ENCODE measurements at regions not wholly inside any gene's neighbourhood (a gene's known extent, or its start where the extent isn't known, plus 50 kb on each side); places are given as distances from the start of the nearest gene placed in this dataset.

DNA sequence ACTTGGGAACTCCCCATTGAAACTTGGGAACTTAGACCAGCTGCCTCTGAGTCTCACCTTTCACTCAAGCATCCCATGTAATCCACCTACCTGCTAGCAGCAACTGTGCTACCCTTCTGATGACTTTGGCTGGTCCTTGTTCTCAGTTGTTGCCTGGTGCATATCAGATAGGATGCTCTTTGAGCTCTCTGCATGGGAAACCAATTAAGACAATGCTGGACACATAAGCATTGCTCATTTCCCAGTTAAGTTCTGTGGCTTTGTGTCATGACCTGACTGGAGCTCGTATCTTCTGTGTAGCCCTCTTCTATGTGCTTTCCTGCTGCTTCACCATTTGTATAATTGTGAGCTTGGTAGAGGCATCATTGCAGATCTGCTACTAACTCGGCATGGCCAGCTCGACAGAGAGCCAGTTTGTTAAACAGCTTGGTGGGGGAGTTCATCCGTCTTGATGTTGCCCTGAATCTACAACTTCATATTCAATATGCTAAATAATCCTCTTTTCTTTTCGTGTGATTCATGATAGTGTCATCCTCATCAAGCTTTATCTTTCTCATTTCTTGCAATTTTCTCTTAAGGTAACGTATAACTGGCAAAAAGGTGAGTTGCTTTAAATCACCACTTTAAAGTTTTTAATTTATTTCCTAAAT is 447.5 kb upstream of the SLC14A2 start:
- Histone ChIP-seq H3K9me3 (no peaks in the 10 kb centered on the region), H3K27me3 (replicated peaks in 1 of 7) (no peaks in the 10 kb centered on the region), H3K4me1 (peaks cover 0 to 13% (median 2%) of the 10 kb centered on the region in 6 donors), H3K4me3 (no peak overlapping the region), H3K36me3 (no peaks in the 10 kb centered on the region), H3K27ac (no peak overlapping the region)
- intact Hi-C loops (cut with DNase I; ENCODE audit: low total_unique reads): no loop called here
- 76 to 90% (median 82%) methylated on average over 6 of the region's 6 CpGs for WGBS, 5 donors
- DNase-seq: no peak
- TF ChIP-seq CTCF (IDR thresholded peaks at IDR 0.05 in 8 of 11, conservative IDR thresholded peaks at IDR 0.05 in 3 of 11) (no peak), POLR2AphosphoS5 (IDR thresholded peaks at IDR 0.05) (no peak), POLR2A (IDR thresholded peaks at IDR 0.05) (no peak)

DNA sequence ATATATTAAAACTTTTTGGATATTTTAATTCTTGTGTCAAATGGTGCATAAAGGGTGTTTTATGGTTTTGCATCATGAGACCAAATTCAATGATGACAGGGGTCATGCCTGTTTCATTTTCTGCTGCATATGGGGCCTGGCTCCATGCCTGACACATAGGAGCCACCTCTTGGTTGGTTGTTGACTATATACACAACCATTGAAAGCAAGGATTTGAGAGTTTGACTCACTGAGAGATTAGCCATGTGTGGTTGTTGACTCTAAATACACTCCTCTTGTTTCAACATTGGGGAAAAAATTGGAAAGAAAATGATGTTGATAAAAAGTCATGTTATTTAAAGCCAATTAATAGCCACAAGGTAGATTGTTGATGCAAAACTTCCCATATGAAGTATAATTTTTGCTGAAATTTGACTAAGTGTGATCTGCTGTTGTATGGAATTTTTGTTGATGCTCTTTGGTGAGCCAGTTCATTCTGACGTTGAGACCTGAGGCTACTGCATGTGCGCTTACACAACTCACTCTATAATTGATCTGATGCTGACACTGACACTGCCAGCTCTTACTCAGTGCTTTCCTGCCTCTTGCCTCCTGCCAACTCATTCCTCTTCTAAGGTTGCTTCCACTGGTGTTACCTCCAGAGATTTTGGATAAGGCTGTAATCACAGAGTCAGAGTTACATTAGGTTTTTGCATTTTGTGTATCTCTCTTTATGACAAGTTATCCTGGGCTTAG is 446.2 kb upstream of the SLC14A2 start:
- no peak for DNase-seq
- H3K9me3 ChIP-seq: no peaks in the 10 kb centered on the region
- H3K27ac ChIP-seq: no peak overlapping the region
- no peaks in the 10 kb centered on the region for H3K27me3 ChIP-seq (replicated peaks in 1 of 7)
- no peak overlapping the region for H3K4me3 ChIP-seq
- 93 to 99% (median 95%) methylated on average over 2 of the region's 2 CpGs for WGBS, 5 donors
- TF ChIP-seq POLR2AphosphoS5 (IDR thresholded peaks at IDR 0.05): no peak
- no peak for TF ChIP-seq POLR2A (IDR thresholded peaks at IDR 0.05)
- no peak for TF ChIP-seq CTCF (IDR thresholded peaks at IDR 0.05 in 8 of 11, conservative IDR thresholded peaks at IDR 0.05 in 3 of 11)
- H3K4me1 ChIP-seq: peaks cover 0 to 19% (median 2%) of the 10 kb centered on the region in 6 donors
- intact Hi-C loops (cut with DNase I; ENCODE audit: low total_unique reads): no loop called here
- H3K36me3 ChIP-seq: no peaks in the 10 kb centered on the region

- TF ChIP-seq CTCF (IDR thresholded peaks at IDR 0.05 in 8 of 11, conservative IDR thresholded peaks at IDR 0.05 in 3 of 11): no peak
- TF ChIP-seq POLR2A (IDR thresholded peaks at IDR 0.05): no peak
- no peak for TF ChIP-seq POLR2AphosphoS5 (IDR thresholded peaks at IDR 0.05)
- intact Hi-C loops (cut with DNase I; ENCODE audit: low total_unique reads): no loop called here
- peaks cover 0 to 20% (median 4%) of the 10 kb centered on the region in 6 donors for H3K4me1 ChIP-seq
- no peaks in the 10 kb centered on the region for H3K9me3 ChIP-seq
- H3K36me3 ChIP-seq: no peaks in the 10 kb centered on the region
- H3K27ac ChIP-seq: no peak overlapping the region
- H3K4me3 ChIP-seq: no peak overlapping the region
- DNase-seq: no peak
- H3K27me3 ChIP-seq (replicated peaks in 1 of 7): no peaks in the 10 kb centered on the region
Measured at GRCh38 chr18:45169610-45170009, 445.7 kb upstream of the SLC14A2 start.

- Histone ChIP-seq H3K36me3 (no peaks in the 10 kb centered on the region), H3K9me3 (no peaks in the 10 kb centered on the region), H3K4me3 (no peak overlapping the region), H3K4me1 (peaks cover 0 to 8% (median 3%) of the 10 kb centered on the region in 6 donors), H3K27ac (no peak overlapping the region), H3K27me3 (replicated peaks in 1 of 7) (no peaks in the 10 kb centered on the region)
- no peak for DNase-seq
- intact Hi-C loops (cut with DNase I; ENCODE audit: low total_unique reads): no loop called here
- no peak for TF ChIP-seq POLR2AphosphoS5 (IDR thresholded peaks at IDR 0.05)
- no peak for TF ChIP-seq POLR2A (IDR thresholded peaks at IDR 0.05)
- no peak for TF ChIP-seq CTCF (IDR thresholded peaks at IDR 0.05 in 8 of 11, conservative IDR thresholded peaks at IDR 0.05 in 3 of 11)
- 92 to 97% (median 93%) methylated on average over 4 of the region's 4 CpGs for WGBS, 5 donors
Measured at GRCh38 chr18:45171679-45172191, 443.5 kb upstream of the SLC14A2 start.
